ENCODE measurements at regions not wholly inside any gene's neighbourhood (a gene's known extent, or its start where the extent isn't known, plus 50 kb on each side); places are given as distances from the start of the nearest gene placed in this dataset.
"Not testable (repeated sequence)": the region's sequence is repeated elsewhere in the genome, so short reads cannot be mapped to it uniquely, and the experiment has no call there.

- Histone ChIP-seq H3K27me3 (ENCODE audit: low read depth) (no peaks in the 10 kb centered on the region), H3K9me3 (no peaks in the 10 kb centered on the region), H3K36me3 (no peaks in the 10 kb centered on the region), H3K27ac (no peak overlapping the region), H3K4me3 (no peak overlapping the region), H3K4me1 (no peaks in the 10 kb centered on the region)
- intact Hi-C loops (cut with DNase I): no loop called here
- ATAC-seq (no peak), DNase-seq (no peak)
- TF ChIP-seq CTCF (IDR thresholded peaks at IDR 0.05): no peak
Observed at GRCh38 chr18:70705831-70706416, 417.1 kb downstream of the SOCS6 start.

GRCh38 chr18:70700496-70700895, 411.7 kb downstream of the SOCS6 start:
- no peak for TF ChIP-seq CTCF (IDR thresholded peaks at IDR 0.05)
- DNase-seq (no peak), ATAC-seq (no peak)
- Histone ChIP-seq H3K4me1 (no peaks in the 10 kb centered on the region), H3K9me3 (no peaks in the 10 kb centered on the region), H3K27me3 (ENCODE audit: low read depth) (no peaks in the 10 kb centered on the region), H3K4me3 (no peak overlapping the region), H3K27ac (no peak overlapping the region), H3K36me3 (no peaks in the 10 kb centered on the region)
- intact Hi-C loops (cut with DNase I): no loop called here

GRCh38 chr18:70698574-70698973, 409.7 kb downstream of the SOCS6 start:
- no peak for ATAC-seq
- Histone ChIP-seq H3K9me3 (no peaks in the 10 kb centered on the region), H3K36me3 (no peaks in the 10 kb centered on the region), H3K4me1 (no peaks in the 10 kb centered on the region), H3K27me3 (ENCODE audit: low read depth) (no peaks in the 10 kb centered on the region), H3K4me3 (no peak overlapping the region), H3K27ac (no peak overlapping the region)
- intact Hi-C loops (cut with DNase I): no loop called here
- no peak for DNase-seq
- TF ChIP-seq CTCF (IDR thresholded peaks at IDR 0.05): no peak

GRCh38 chr18:70693246-70693645, 404.4 kb downstream of the SOCS6 start:
- H3K27ac ChIP-seq: no peak overlapping the region
- ATAC-seq: no peak
- H3K27me3 ChIP-seq (ENCODE audit: low read depth): no peaks in the 10 kb centered on the region
- TF ChIP-seq CTCF (IDR thresholded peaks at IDR 0.05): no peak
- H3K4me3 ChIP-seq: no peak overlapping the region
- intact Hi-C loops (cut with DNase I): no loop called here
- no peaks in the 10 kb centered on the region for H3K9me3 ChIP-seq
- H3K4me1 ChIP-seq: no peaks in the 10 kb centered on the region
- DNase-seq: no peak
- no peaks in the 10 kb centered on the region for H3K36me3 ChIP-seq

- DNase-seq; intact Hi-C loops (cut with DNase I); H3K9me3 ChIP-seq; H3K27me3 ChIP-seq (ENCODE audit: low read depth); H3K27ac ChIP-seq; H3K4me1 ChIP-seq; ATAC-seq; H3K4me3 ChIP-seq; H3K36me3 ChIP-seq: not testable (repeated sequence)
Observed at GRCh38 chr18:70689765-70690164, 400.9 kb downstream of the SOCS6 start.

- no peak overlapping the region for H3K27ac ChIP-seq
- no peaks in the 10 kb centered on the region for H3K27me3 ChIP-seq (ENCODE audit: low read depth)
- H3K36me3 ChIP-seq: no peaks in the 10 kb centered on the region
- H3K9me3 ChIP-seq: no peaks in the 10 kb centered on the region
- no peak overlapping the region for H3K4me3 ChIP-seq
- TF ChIP-seq CTCF (IDR thresholded peaks at IDR 0.05): no peak
- intact Hi-C loops (cut with DNase I): no loop called here
- no peak for ATAC-seq
- H3K4me1 ChIP-seq: no peaks in the 10 kb centered on the region
- DNase-seq: no peak
Observed at GRCh38 chr18:70688286-70688685, 399.4 kb downstream of the SOCS6 start.

All from lower lobe of right lung (tissue), 2 donors.